ENCODE measurements at regions not wholly inside any gene's neighbourhood (a gene's known extent, or its start where the extent isn't known, plus 50 kb on each side); places are given as distances from the start of the nearest gene placed in this dataset.

DNA sequence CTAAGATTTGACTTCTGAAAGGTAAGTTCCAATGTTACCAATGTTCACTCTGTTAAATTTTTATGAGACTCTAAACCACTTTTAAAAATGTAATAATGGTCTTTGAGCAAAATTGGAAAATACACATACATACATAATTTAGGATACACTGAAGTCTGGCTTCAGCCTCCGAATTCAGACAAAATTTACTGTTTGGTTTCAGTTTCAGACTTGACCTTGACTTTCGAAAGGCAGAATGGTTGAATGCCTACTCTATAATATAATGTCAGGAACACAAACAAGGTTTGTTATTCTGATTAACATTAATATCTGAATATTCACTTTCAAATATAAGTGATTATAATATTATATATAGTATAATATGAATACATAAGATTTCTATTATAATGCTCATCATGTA is 74.1 kb upstream of the KRAS start:
- Histone ChIP-seq H2AFZ (ENCODE audit: low read depth, low read length, severe bottlenecking) (no peak overlapping the region), H3K9ac (ENCODE audit: low read length) (no peak overlapping the region), H3K79me2 (ENCODE audit: insufficient read depth, low read length) (no peaks in the 10 kb centered on the region), H3F3A (ENCODE audit: insufficient read depth) (no peaks in the 10 kb centered on the region), H3K9me2 (replicated peaks; ENCODE audit: insufficient read depth, low read length) (no peaks in the 10 kb centered on the region), H3K27me3 (ENCODE audit: low read length) (no peaks in the 10 kb centered on the region), H3K36me3 (ENCODE audit: low read length) (no peaks in the 10 kb centered on the region), H3K4me2 (ENCODE audit: low read depth, low read length, poor library complexity, severe bottlenecking) (no peak overlapping the region), H3K4me3 (ENCODE audit: insufficient read depth, low read length, poor library complexity, severe bottlenecking) (no peak overlapping the region), H3K9me3 (ENCODE audit: insufficient read depth, low read length) (no peaks in the 10 kb centered on the region), H4K20me1 (ENCODE audit: low read depth, low read length) (no peaks in the 10 kb centered on the region), H3K27ac (ENCODE audit: low read depth, low read length) (no peak overlapping the region)
- no peak for TF ChIP-seq EZH2phosphoT487 (conservative IDR thresholded peaks at IDR 0.05; ENCODE audit: low read length)
- TF ChIP-seq, protein P1, sequence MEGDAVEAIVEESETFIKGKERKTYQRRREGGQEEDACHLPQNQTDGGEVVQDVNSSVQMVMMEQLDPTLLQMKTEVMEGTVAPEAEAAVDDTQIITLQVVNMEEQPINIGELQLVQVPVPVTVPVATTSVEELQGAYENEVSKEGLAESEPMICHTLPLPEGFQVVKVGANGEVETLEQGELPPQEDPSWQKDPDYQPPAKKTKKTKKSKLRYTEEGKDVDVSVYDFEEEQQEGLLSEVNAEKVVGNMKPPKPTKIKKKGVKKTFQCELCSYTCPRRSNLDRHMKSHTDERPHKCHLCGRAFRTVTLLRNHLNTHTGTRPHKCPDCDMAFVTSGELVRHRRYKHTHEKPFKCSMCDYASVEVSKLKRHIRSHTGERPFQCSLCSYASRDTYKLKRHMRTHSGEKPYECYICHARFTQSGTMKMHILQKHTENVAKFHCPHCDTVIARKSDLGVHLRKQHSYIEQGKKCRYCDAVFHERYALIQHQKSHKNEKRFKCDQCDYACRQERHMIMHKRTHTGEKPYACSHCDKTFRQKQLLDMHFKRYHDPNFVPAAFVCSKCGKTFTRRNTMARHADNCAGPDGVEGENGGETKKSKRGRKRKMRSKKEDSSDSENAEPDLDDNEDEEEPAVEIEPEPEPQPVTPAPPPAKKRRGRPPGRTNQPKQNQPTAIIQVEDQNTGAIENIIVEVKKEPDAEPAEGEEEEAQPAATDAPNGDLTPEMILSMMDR (IDR thresholded peaks at IDR 0.05; ENCODE audit: insufficient read depth, low read length, poor library complexity, severe bottlenecking), result no peak

DNA sequence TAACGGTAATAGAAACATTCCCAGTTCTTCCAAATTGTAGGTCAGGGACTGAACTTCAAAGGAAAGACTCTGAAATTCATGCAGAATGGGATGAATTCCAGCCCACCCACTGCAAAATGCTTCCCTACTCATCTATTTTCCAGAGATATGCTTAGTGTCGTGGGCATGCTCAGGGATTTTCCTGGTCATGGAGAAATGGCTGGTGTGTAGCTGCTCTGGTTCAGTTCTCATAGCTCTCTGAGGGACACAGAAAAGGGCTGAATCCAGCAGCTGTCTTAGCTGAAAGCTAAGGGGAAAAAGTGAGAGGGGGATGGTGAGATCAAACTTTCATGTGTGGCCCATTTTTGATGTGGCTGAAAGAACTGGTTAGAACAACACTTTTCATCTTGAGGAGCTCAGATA is 72.9 kb upstream of the KRAS start:
- no peaks in the 10 kb centered on the region for H3K27me3 ChIP-seq (ENCODE audit: low read length)
- no peak overlapping the region for H3K27ac ChIP-seq (ENCODE audit: low read depth, low read length)
- no peak overlapping the region for H2AFZ ChIP-seq (ENCODE audit: low read depth, low read length, severe bottlenecking)
- H3F3A ChIP-seq (ENCODE audit: insufficient read depth), result no peaks in the 10 kb centered on the region
- H3K4me2 ChIP-seq (ENCODE audit: low read depth, low read length, poor library complexity, severe bottlenecking), result no peak overlapping the region
- TF ChIP-seq, protein P1 (IDR thresholded peaks at IDR 0.05; ENCODE audit: insufficient read depth, low read length, poor library complexity, severe bottlenecking), result no peak
- no peak for TF ChIP-seq EZH2phosphoT487 (conservative IDR thresholded peaks at IDR 0.05; ENCODE audit: low read length)
- H3K4me3 ChIP-seq (ENCODE audit: insufficient read depth, low read length, poor library complexity, severe bottlenecking), result no peak overlapping the region
- H3K9me3 ChIP-seq (ENCODE audit: insufficient read depth, low read length), result no peaks in the 10 kb centered on the region
- H3K36me3 ChIP-seq (ENCODE audit: low read length), result no peaks in the 10 kb centered on the region
- no peaks in the 10 kb centered on the region for H3K79me2 ChIP-seq (ENCODE audit: insufficient read depth, low read length)
- no peak overlapping the region for H3K9ac ChIP-seq (ENCODE audit: low read length)
- no peaks in the 10 kb centered on the region for H4K20me1 ChIP-seq (ENCODE audit: low read depth, low read length)
- H3K9me2 ChIP-seq (replicated peaks; ENCODE audit: insufficient read depth, low read length), result no peaks in the 10 kb centered on the region

DNA sequence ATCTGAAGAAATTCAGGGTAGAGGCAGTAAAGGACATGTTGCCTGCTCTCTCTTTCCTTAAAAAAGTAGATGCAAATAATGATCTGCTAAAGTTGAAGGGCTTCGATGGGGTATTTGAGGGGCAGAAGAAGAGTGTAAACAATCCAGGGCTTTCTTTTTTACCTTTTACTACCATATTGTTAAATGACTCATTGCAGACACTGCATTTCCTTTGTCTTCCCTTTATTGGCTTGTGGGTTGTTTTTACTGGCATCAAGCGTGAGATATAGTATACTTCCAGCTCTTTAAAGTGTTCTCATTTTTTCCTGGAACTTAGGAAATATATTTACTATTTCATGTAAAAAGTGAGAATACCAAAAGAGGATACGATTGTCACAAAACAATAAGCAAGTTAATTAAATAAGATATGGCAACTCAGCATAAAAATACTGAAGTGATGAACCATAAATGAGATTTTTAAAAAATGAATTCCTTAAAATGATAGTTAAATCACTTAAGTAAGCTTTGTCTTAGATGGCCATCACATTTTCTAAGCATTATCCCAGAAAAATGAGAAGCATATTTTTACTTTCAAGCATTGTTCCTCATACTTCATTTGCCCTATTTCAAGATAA is 72.3 kb upstream of the KRAS start:
- Histone ChIP-seq H3K9me3 (ENCODE audit: insufficient read depth, low read length) (no peaks in the 10 kb centered on the region), H2AFZ (ENCODE audit: low read depth, low read length, severe bottlenecking) (no peak overlapping the region), H3K36me3 (ENCODE audit: low read length) (no peaks in the 10 kb centered on the region), H3K4me3 (ENCODE audit: insufficient read depth, low read length, poor library complexity, severe bottlenecking) (no peak overlapping the region), H3K9ac (ENCODE audit: low read length) (no peak overlapping the region), H4K20me1 (ENCODE audit: low read depth, low read length) (no peaks in the 10 kb centered on the region), H3K27me3 (ENCODE audit: low read length) (no peaks in the 10 kb centered on the region), H3K79me2 (ENCODE audit: insufficient read depth, low read length) (no peaks in the 10 kb centered on the region), H3K4me2 (ENCODE audit: low read depth, low read length, poor library complexity, severe bottlenecking) (no peak overlapping the region), H3F3A (ENCODE audit: insufficient read depth) (no peaks in the 10 kb centered on the region), H3K9me2 (replicated peaks; ENCODE audit: insufficient read depth, low read length) (no peaks in the 10 kb centered on the region), H3K27ac (ENCODE audit: low read depth, low read length) (no peak overlapping the region)
- TF ChIP-seq, protein P1 (IDR thresholded peaks at IDR 0.05; ENCODE audit: insufficient read depth, low read length, poor library complexity, severe bottlenecking), result no peak
- no peak for TF ChIP-seq EZH2phosphoT487 (conservative IDR thresholded peaks at IDR 0.05; ENCODE audit: low read length)

Data from SU-DHL-6 (cell line).